IMR-90 (cell line): ENCODE measurements at regions not wholly inside any gene's neighbourhood (a gene's known extent, or its start where the extent isn't known, plus 50 kb on each side); places are given as distances from the start of the nearest gene placed in this dataset.

Experiments used
- BHLHE40 ChIP-seq: fragments of 150-350 bp; IDR thresholded peaks from 2 replicates; pipeline ENCODE4 v1.6.1; 2016; ENCODE audit warnings: mild to moderate bottlenecking, low read depth, low read length
- CEBPB ChIP-seq: IDR thresholded peaks from 2 replicates; pipeline ENCODE4 v1.6.1; 2012; ENCODE audit warnings: low read depth, low read length, improper control_type of control experiment
- CHD1 ChIP-seq: IDR thresholded peaks from 2 replicates; pipeline ENCODE4 v1.6.1; 2012; ENCODE audit warnings: low read depth, low read length, improper control_type of control experiment
- FOS ChIP-seq: fragments of 150-350 bp; IDR thresholded peaks from 2 replicates; pipeline ENCODE4 v1.6.1; 2016; ENCODE audit warnings: low read depth, low read length
- MAFK ChIP-seq: IDR thresholded peaks from 2 replicates; pipeline ENCODE4 v1.6.1; 2012; ENCODE audit warnings: low read depth, low read length, improper control_type of control experiment
- MAZ ChIP-seq: IDR thresholded peaks from 2 replicates; pipeline ENCODE4 v1.6.1; 2012; ENCODE audit warnings: low read depth, mild to moderate bottlenecking, low read length, improper control_type of control experiment, moderate library complexity, borderline replicate concordance
- MXI1 ChIP-seq: IDR thresholded peaks from 2 replicates; pipeline ENCODE4 v1.6.1; 2012; ENCODE audit warnings: low read depth, mild to moderate bottlenecking, low read length, moderate library complexity, borderline replicate concordance
- POLR2A ChIP-seq: IDR thresholded peaks from 2 replicates; pipeline ENCODE4 v1.6.1; 2012; ENCODE audit warnings: mild to moderate bottlenecking, low read depth, low read length
- RAD21 ChIP-seq: IDR thresholded peaks from 2 replicates; pipeline ENCODE4 v1.6.1; 2012; ENCODE audit warnings: low read length, improper control_type of control experiment
- RCOR1 ChIP-seq: IDR thresholded peaks from 2 replicates; pipeline ENCODE4 v1.6.1; 2012; ENCODE audit warnings: mild to moderate bottlenecking, low read length, improper control_type of control experiment; ENCODE audit not compliant: insufficient replicate concordance
- RFX5 ChIP-seq: IDR thresholded peaks from 2 replicates; pipeline ENCODE4 v1.8.0; 2012; ENCODE audit warnings: low read depth, mild to moderate bottlenecking, low read length, moderate library complexity
- SMC3 ChIP-seq: fragments of 150-350 bp; IDR thresholded peaks from 2 replicates; pipeline ENCODE4 v1.6.1; 2016; ENCODE audit warnings: low read depth, mild to moderate bottlenecking, antibody characterized with exemption, low read length, moderate library complexity
- USF2 ChIP-seq: fragments of 150-350 bp; IDR thresholded peaks from 2 replicates; pipeline ENCODE4 v1.6.1; 2017; ENCODE audit warnings: mild to moderate bottlenecking, antibody characterized with exemption, low read length, low read depth
- TF ChIP-seq, protein P1 (sequence below): conservative IDR thresholded peaks from 2 replicates; pipeline ENCODE4 v1.5.1; 2012; ENCODE audit warnings: mild to moderate bottlenecking, low read depth, low read length, improper control_type of control experiment

GRCh38 chr2:172350839-172351479 is 76.4 kb upstream of the ITGA6 start:
- TF ChIP-seq BHLHE40 (no peak), RAD21 (no peak), USF2 (no peak), RFX5 (no peak), MAFK (no peak), POLR2A (no peak), SMC3 (no peak), CEBPB (no peak), MAZ (no peak), MXI1 (no peak), RCOR1 (no peak), FOS (no peak), CHD1 (no peak)
- TF ChIP-seq, protein P1, sequence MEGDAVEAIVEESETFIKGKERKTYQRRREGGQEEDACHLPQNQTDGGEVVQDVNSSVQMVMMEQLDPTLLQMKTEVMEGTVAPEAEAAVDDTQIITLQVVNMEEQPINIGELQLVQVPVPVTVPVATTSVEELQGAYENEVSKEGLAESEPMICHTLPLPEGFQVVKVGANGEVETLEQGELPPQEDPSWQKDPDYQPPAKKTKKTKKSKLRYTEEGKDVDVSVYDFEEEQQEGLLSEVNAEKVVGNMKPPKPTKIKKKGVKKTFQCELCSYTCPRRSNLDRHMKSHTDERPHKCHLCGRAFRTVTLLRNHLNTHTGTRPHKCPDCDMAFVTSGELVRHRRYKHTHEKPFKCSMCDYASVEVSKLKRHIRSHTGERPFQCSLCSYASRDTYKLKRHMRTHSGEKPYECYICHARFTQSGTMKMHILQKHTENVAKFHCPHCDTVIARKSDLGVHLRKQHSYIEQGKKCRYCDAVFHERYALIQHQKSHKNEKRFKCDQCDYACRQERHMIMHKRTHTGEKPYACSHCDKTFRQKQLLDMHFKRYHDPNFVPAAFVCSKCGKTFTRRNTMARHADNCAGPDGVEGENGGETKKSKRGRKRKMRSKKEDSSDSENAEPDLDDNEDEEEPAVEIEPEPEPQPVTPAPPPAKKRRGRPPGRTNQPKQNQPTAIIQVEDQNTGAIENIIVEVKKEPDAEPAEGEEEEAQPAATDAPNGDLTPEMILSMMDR: no peak
